Activated T-helper 17 cell treated with anti-CD3 and anti-CD28 coated beads, Interleukin-2, amount 50 U/mL, for 72 hours (primary cell): ENCODE measurements at regions not wholly inside any gene's neighbourhood (a gene's known extent, or its start where the extent isn't known, plus 50 kb on each side); places are given as distances from the start of the nearest gene placed in this dataset.

Experiments used
- ATAC-seq: fragments of 150-1000 bp; cut with Tn5 transposase; replicated peaks from 2 replicates; pipeline ENCODE4 v1.10.0; 2021; ENCODE audit warnings: mild to moderate bottlenecking, moderate library complexity
- H3K27ac Mint-ChIP-seq: one replicate; pipeline ENCODE4 v1.8.0; 2022; ENCODE audit warnings: mixed read lengths
- H3K27me3 Mint-ChIP-seq: one replicate; pipeline ENCODE4 v1.8.0; 2022; ENCODE audit warnings: mixed read lengths
- H3K36me3 Mint-ChIP-seq: one replicate; pipeline ENCODE4 v1.8.0; 2022; ENCODE audit warnings: low read depth, mild to moderate bottlenecking, mixed read lengths
- H3K4me1 Mint-ChIP-seq: one replicate; pipeline ENCODE4 v1.8.0; 2022; ENCODE audit warnings: mixed read lengths
- H3K4me3 Mint-ChIP-seq: one replicate; pipeline ENCODE4 v1.8.0; 2022; ENCODE audit warnings: mild to moderate bottlenecking, mixed read lengths
- H3K9me3 Mint-ChIP-seq: one replicate; pipeline ENCODE4 v1.8.0; 2022; ENCODE audit warnings: mixed read lengths

GRCh38 chr9:3699883-3700282 is 174.1 kb upstream of the RFX3 start:
- no peak overlapping the region for H3K4me3 Mint-ChIP-seq
- ATAC-seq: no peak
- H3K4me1 Mint-ChIP-seq: no peaks in the 10 kb centered on the region
- H3K9me3 Mint-ChIP-seq: no peaks in the 10 kb centered on the region
- no peak overlapping the region for H3K27ac Mint-ChIP-seq
- H3K36me3 Mint-ChIP-seq: no peaks in the 10 kb centered on the region
- peaks cover 18% of the 10 kb centered on the region for H3K27me3 Mint-ChIP-seq

GRCh38 chr9:3698531-3698930 is 172.7 kb upstream of the RFX3 start:
- Mint-ChIP-seq H3K36me3 (no peaks in the 10 kb centered on the region), H3K27me3 (peaks cover 18% of the 10 kb centered on the region), H3K4me1 (no peaks in the 10 kb centered on the region), H3K27ac (no peak overlapping the region), H3K9me3 (no peaks in the 10 kb centered on the region), H3K4me3 (no peak overlapping the region)
- ATAC-seq: no peak

- H3K27me3 Mint-ChIP-seq: peaks cover 16% of the 10 kb centered on the region
- no peak for ATAC-seq
- H3K9me3 Mint-ChIP-seq: no peaks in the 10 kb centered on the region
- H3K4me3 Mint-ChIP-seq: no peak overlapping the region
- no peaks in the 10 kb centered on the region for H3K36me3 Mint-ChIP-seq
- no peaks in the 10 kb centered on the region for H3K4me1 Mint-ChIP-seq
- no peak overlapping the region for H3K27ac Mint-ChIP-seq
Observed at GRCh38 chr9:3698076-3698475, 172.3 kb upstream of the RFX3 start.

GRCh38 chr9:3696368-3696767 is 170.6 kb upstream of the RFX3 start:
- H3K27me3 Mint-ChIP-seq: peaks cover 14% of the 10 kb centered on the region
- H3K27ac Mint-ChIP-seq: no peak overlapping the region
- H3K4me1 Mint-ChIP-seq: no peaks in the 10 kb centered on the region
- H3K4me3 Mint-ChIP-seq: no peak overlapping the region
- ATAC-seq: no peak
- H3K9me3 Mint-ChIP-seq: no peaks in the 10 kb centered on the region
- no peaks in the 10 kb centered on the region for H3K36me3 Mint-ChIP-seq

GRCh38 chr9:3692606-3693005 is 166.8 kb upstream of the RFX3 start:
- no peaks in the 10 kb centered on the region for H3K36me3 Mint-ChIP-seq
- H3K9me3 Mint-ChIP-seq: no peaks in the 10 kb centered on the region
- no peaks in the 10 kb centered on the region for H3K4me1 Mint-ChIP-seq
- H3K27ac Mint-ChIP-seq: no peak overlapping the region
- H3K4me3 Mint-ChIP-seq: no peak overlapping the region
- H3K27me3 Mint-ChIP-seq: peaks cover 5% of the 10 kb centered on the region
- ATAC-seq: no peak

GRCh38 chr9:3689555-3689954 is 163.8 kb upstream of the RFX3 start:
- H3K36me3 Mint-ChIP-seq: no peaks in the 10 kb centered on the region

GRCh38 chr9:3687145-3687544 is 161.3 kb upstream of the RFX3 start:
- H3K27ac Mint-ChIP-seq: no peak overlapping the region
- H3K9me3 Mint-ChIP-seq: no peaks in the 10 kb centered on the region
- H3K27me3 Mint-ChIP-seq: no peaks in the 10 kb centered on the region
- H3K36me3 Mint-ChIP-seq: no peaks in the 10 kb centered on the region
- ATAC-seq: no peak
- no peak overlapping the region for H3K4me3 Mint-ChIP-seq
- H3K4me1 Mint-ChIP-seq: no peaks in the 10 kb centered on the region

More at GRCh38 chr9:3689555-3689954, 163.8 kb upstream of the RFX3 start:
- H3K27ac Mint-ChIP-seq: no peak overlapping the region
- H3K4me1 Mint-ChIP-seq: no peaks in the 10 kb centered on the region
- no peak overlapping the region for H3K4me3 Mint-ChIP-seq
- H3K27me3 Mint-ChIP-seq: no peaks in the 10 kb centered on the region
- no peak for ATAC-seq
- H3K9me3 Mint-ChIP-seq: no peaks in the 10 kb centered on the region

GRCh38 chr9:3682186-3682585 is 156.4 kb upstream of the RFX3 start:
- Mint-ChIP-seq H3K4me1 (no peaks in the 10 kb centered on the region), H3K27ac (no peak overlapping the region), H3K4me3 (no peak overlapping the region), H3K27me3 (no peaks in the 10 kb centered on the region), H3K9me3 (no peaks in the 10 kb centered on the region), H3K36me3 (no peaks in the 10 kb centered on the region)
- no peak for ATAC-seq

- no peaks in the 10 kb centered on the region for H3K27me3 Mint-ChIP-seq
- no peaks in the 10 kb centered on the region for H3K4me1 Mint-ChIP-seq
- no peak overlapping the region for H3K27ac Mint-ChIP-seq
- no peak overlapping the region for H3K4me3 Mint-ChIP-seq
- no peak for ATAC-seq
- H3K9me3 Mint-ChIP-seq: no peaks in the 10 kb centered on the region
- no peaks in the 10 kb centered on the region for H3K36me3 Mint-ChIP-seq
Observed at GRCh38 chr9:3677541-3677940, 151.7 kb upstream of the RFX3 start.

GRCh38 chr9:3676766-3677165 is 151.0 kb upstream of the RFX3 start:
- Mint-ChIP-seq H3K4me3 (no peak overlapping the region), H3K27ac (no peak overlapping the region), H3K36me3 (no peaks in the 10 kb centered on the region), H3K9me3 (no peaks in the 10 kb centered on the region), H3K4me1 (no peaks in the 10 kb centered on the region), H3K27me3 (no peaks in the 10 kb centered on the region)
- ATAC-seq: no peak

GRCh38 chr9:3675946-3676345 is 150.1 kb upstream of the RFX3 start:
- Mint-ChIP-seq H3K27me3 (no peaks in the 10 kb centered on the region), H3K36me3 (no peaks in the 10 kb centered on the region), H3K9me3 (no peaks in the 10 kb centered on the region), H3K27ac (no peak overlapping the region), H3K4me3 (no peak overlapping the region), H3K4me1 (no peaks in the 10 kb centered on the region)
- no peak for ATAC-seq

GRCh38 chr9:3674561-3674960 is 148.8 kb upstream of the RFX3 start:
- no peaks in the 10 kb centered on the region for H3K4me1 Mint-ChIP-seq

GRCh38 chr9:3672399-3672798 is 146.6 kb upstream of the RFX3 start:
- no peaks in the 10 kb centered on the region for H3K4me1 Mint-ChIP-seq
- no peak overlapping the region for H3K4me3 Mint-ChIP-seq
- no peaks in the 10 kb centered on the region for H3K27me3 Mint-ChIP-seq
- no peaks in the 10 kb centered on the region for H3K36me3 Mint-ChIP-seq
- H3K9me3 Mint-ChIP-seq: no peaks in the 10 kb centered on the region
- ATAC-seq: no peak
- no peak overlapping the region for H3K27ac Mint-ChIP-seq

More at GRCh38 chr9:3674561-3674960, 148.8 kb upstream of the RFX3 start:
- H3K4me3 Mint-ChIP-seq: no peak overlapping the region
- no peaks in the 10 kb centered on the region for H3K36me3 Mint-ChIP-seq
- H3K9me3 Mint-ChIP-seq: no peaks in the 10 kb centered on the region
- H3K27me3 Mint-ChIP-seq: no peaks in the 10 kb centered on the region
- ATAC-seq: no peak
- H3K27ac Mint-ChIP-seq: no peak overlapping the region

GRCh38 chr9:3664044-3664443 is 138.2 kb upstream of the RFX3 start:
- H3K27me3 Mint-ChIP-seq: no peaks in the 10 kb centered on the region
- no peak overlapping the region for H3K27ac Mint-ChIP-seq
- no peaks in the 10 kb centered on the region for H3K4me1 Mint-ChIP-seq
- H3K36me3 Mint-ChIP-seq: no peaks in the 10 kb centered on the region
- H3K9me3 Mint-ChIP-seq: no peaks in the 10 kb centered on the region
- ATAC-seq: no peak
- H3K4me3 Mint-ChIP-seq: no peak overlapping the region

GRCh38 chr9:3662671-3663070 is 136.9 kb upstream of the RFX3 start:
- no peak for ATAC-seq
- Mint-ChIP-seq H3K4me1 (no peaks in the 10 kb centered on the region), H3K27me3 (no peaks in the 10 kb centered on the region), H3K27ac (no peak overlapping the region), H3K4me3 (no peak overlapping the region), H3K9me3 (no peaks in the 10 kb centered on the region), H3K36me3 (no peaks in the 10 kb centered on the region)

- Mint-ChIP-seq H3K4me1 (no peaks in the 10 kb centered on the region), H3K4me3 (no peak overlapping the region), H3K36me3 (no peaks in the 10 kb centered on the region), H3K27me3 (no peaks in the 10 kb centered on the region), H3K9me3 (no peaks in the 10 kb centered on the region), H3K27ac (no peak overlapping the region)
- no peak for ATAC-seq
Observed at GRCh38 chr9:3660936-3661335, 135.1 kb upstream of the RFX3 start.
